Parathyroid adenoma (tissue), 2 donors: ENCODE measurements at regions not wholly inside any gene's neighbourhood (a gene's known extent, or its start where the extent isn't known, plus 50 kb on each side); places are given as distances from the start of the nearest gene placed in this dataset.

Source experiments
- H2AFZ ChIP-seq: fragments of 300-600 bp; sonication (generic); one replicate; pipeline ENCODE4 v1.7.0; 2017; ENCODE audit warnings: antibody characterized with exemption, mild to moderate bottlenecking
- H3K27ac ChIP-seq: fragments of 300-600 bp; sonication (generic); one replicate; pipeline ENCODE4 v1.7.0; 2017
- H3K27me3 ChIP-seq: fragments of 300-600 bp; sonication (generic); one replicate; pipeline ENCODE4 v1.7.0; 2017; ENCODE audit warnings: low read length; ENCODE audit not compliant: control insufficient read depth, insufficient read depth
- H3K36me3 ChIP-seq: fragments of 300-600 bp; sonication (generic); one replicate; pipeline ENCODE4 v1.7.0; 2017; ENCODE audit warnings: low read length; ENCODE audit not compliant: control insufficient read depth, insufficient read depth
- H3K4me1 ChIP-seq: fragments of 300-600 bp; sonication (generic); one replicate; pipeline ENCODE4 v1.7.0; 2017; ENCODE audit warnings: control low read depth
- H3K4me2 ChIP-seq: fragments of 300-600 bp; sonication (generic); one replicate; pipeline ENCODE4 v1.7.0; 2017; ENCODE audit warnings: low read length
- H3K4me3 ChIP-seq: fragments of 300-600 bp; sonication (generic); one replicate; pipeline ENCODE4 v1.7.0; 2017; ENCODE audit warnings: low read depth, low read length
- H3K79me2 ChIP-seq: fragments of 300-600 bp; sonication (generic); one replicate; pipeline ENCODE4 v1.7.0; 2017; ENCODE audit warnings: control low read depth
- H3K9ac ChIP-seq: fragments of 300-600 bp; sonication (generic); one replicate; pipeline ENCODE4 v1.7.0; 2017; ENCODE audit warnings: mild to moderate bottlenecking
- H3K9me3 ChIP-seq: fragments of 300-600 bp; sonication (generic); one replicate; pipeline ENCODE4 v1.7.0; 2017; ENCODE audit warnings: low read length; ENCODE audit not compliant: control insufficient read depth
- TF ChIP-seq, protein P1 (sequence below): fragments of 300-600 bp; sonication (generic); IDR thresholded peaks from one replicate; pipeline ENCODE4 v1.7.0; 2017; ENCODE audit warnings: antibody characterized with exemption, mild to moderate bottlenecking
- donor health status: primary hyperparathyroidism.

DNA sequence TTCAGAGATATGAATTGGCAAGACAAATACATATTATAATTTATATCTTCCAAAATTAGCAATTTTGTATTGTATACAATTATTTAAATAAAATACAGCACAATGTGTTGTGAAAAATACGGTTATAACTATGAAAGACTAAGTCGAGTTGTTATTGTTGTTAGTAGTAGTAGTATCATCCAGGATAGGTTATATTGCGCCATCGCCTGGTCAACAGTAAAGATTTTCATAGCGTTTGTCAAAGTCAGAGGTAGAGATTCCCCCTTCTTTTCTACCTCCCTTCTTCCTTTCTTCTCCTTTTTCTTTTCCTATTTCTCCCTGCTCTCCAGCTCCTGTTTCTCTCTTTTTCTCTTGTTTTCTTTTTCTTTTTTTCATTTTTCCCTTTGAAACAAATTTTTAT is 499.1 kb upstream of the EPHA5 start:
- Histone ChIP-seq H3K4me1 (no peaks in the 10 kb centered on the region), H3K4me3 (no peak overlapping the region), H3K36me3 (no peaks in the 10 kb centered on the region), H3K4me2 (no peak overlapping the region), H3K9me3 (no peaks in the 10 kb centered on the region), H3K27me3 (no peaks in the 10 kb centered on the region), H3K9ac (no peak overlapping the region), H3K27ac (no peak overlapping the region), H2AFZ (no peak overlapping the region), H3K79me2 (no peaks in the 10 kb centered on the region)
- TF ChIP-seq, protein P1, sequence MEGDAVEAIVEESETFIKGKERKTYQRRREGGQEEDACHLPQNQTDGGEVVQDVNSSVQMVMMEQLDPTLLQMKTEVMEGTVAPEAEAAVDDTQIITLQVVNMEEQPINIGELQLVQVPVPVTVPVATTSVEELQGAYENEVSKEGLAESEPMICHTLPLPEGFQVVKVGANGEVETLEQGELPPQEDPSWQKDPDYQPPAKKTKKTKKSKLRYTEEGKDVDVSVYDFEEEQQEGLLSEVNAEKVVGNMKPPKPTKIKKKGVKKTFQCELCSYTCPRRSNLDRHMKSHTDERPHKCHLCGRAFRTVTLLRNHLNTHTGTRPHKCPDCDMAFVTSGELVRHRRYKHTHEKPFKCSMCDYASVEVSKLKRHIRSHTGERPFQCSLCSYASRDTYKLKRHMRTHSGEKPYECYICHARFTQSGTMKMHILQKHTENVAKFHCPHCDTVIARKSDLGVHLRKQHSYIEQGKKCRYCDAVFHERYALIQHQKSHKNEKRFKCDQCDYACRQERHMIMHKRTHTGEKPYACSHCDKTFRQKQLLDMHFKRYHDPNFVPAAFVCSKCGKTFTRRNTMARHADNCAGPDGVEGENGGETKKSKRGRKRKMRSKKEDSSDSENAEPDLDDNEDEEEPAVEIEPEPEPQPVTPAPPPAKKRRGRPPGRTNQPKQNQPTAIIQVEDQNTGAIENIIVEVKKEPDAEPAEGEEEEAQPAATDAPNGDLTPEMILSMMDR: no peak

GRCh38 chr4:66164869-66165268 is 494.6 kb upstream of the EPHA5 start:
- Histone ChIP-seq H3K4me1 (no peaks in the 10 kb centered on the region), H3K9ac (no peak overlapping the region), H3K4me3 (no peak overlapping the region), H3K27ac (no peak overlapping the region), H2AFZ (no peak overlapping the region), H3K9me3 (no peaks in the 10 kb centered on the region), H3K4me2 (no peak overlapping the region), H3K79me2 (no peaks in the 10 kb centered on the region), H3K36me3 (no peaks in the 10 kb centered on the region), H3K27me3 (no peaks in the 10 kb centered on the region)
- TF ChIP-seq, protein P1: no peak

- no peaks in the 10 kb centered on the region for H3K36me3 ChIP-seq
- H3K4me3 ChIP-seq: no peak overlapping the region
- TF ChIP-seq, protein P1: no peak
- no peaks in the 10 kb centered on the region for H3K4me1 ChIP-seq
- H3K27me3 ChIP-seq: no peaks in the 10 kb centered on the region
- no peak overlapping the region for H3K4me2 ChIP-seq
- no peaks in the 10 kb centered on the region for H3K79me2 ChIP-seq
- H3K27ac ChIP-seq: no peak overlapping the region
- H2AFZ ChIP-seq: no peak overlapping the region
- H3K9ac ChIP-seq: no peak overlapping the region
- no peaks in the 10 kb centered on the region for H3K9me3 ChIP-seq
These were observed 490.3 kb upstream of the EPHA5 start for GRCh38 chr4:66160606-66161005.

DNA sequence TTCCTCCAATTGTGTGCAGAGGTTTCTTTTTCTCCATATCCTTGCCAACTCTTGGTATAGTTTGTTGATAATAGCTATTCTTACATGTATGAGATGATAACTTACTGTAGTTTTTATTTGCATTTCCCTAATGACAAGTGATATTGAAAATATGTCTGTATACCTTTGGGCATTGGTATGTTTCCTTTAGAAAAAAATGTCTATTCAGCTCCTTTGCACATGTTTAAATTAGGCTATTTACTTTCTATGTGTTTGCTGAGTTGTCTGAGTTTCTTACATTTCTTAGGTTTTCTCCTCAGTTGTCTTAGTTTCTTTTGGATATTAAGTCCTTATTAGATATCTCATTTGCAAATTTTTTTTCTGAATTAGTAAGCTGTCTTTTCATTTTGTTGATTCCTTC is 487.3 kb upstream of the EPHA5 start:
- TF ChIP-seq, protein P1: no peak
- no peak overlapping the region for H2AFZ ChIP-seq
- no peak overlapping the region for H3K4me3 ChIP-seq
- no peaks in the 10 kb centered on the region for H3K36me3 ChIP-seq
- H3K4me2 ChIP-seq: no peak overlapping the region
- H3K79me2 ChIP-seq: no peaks in the 10 kb centered on the region
- H3K27me3 ChIP-seq: no peaks in the 10 kb centered on the region
- no peaks in the 10 kb centered on the region for H3K9me3 ChIP-seq
- no peak overlapping the region for H3K9ac ChIP-seq
- no peak overlapping the region for H3K27ac ChIP-seq
- H3K4me1 ChIP-seq: no peaks in the 10 kb centered on the region

DNA sequence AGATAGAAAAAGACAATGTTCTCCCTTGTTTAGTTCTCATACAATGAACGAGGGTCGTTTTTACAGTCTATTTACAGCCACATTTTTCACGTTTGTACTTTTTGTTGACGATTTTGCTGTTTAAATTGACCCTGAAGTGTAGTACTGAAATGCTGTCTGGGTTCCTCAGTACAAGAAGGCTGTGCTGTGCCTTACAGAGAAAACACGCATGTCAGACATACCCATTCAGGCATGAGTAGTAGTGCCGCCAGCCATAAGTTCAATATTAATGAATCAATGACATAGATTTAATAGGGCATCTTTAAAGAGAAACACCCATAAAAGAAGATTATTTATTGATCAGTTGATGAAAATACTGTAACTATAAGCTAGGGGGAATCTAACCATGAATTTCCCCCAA is 459.8 kb upstream of the EPHA5 start:
- Histone ChIP-seq H3K9ac (no peak overlapping the region), H3K79me2 (no peaks in the 10 kb centered on the region), H3K27me3 (no peaks in the 10 kb centered on the region), H3K27ac (no peak overlapping the region), H3K4me3 (no peak overlapping the region), H3K9me3 (no peaks in the 10 kb centered on the region), H3K36me3 (no peaks in the 10 kb centered on the region), H3K4me2 (no peak overlapping the region), H3K4me1 (no peaks in the 10 kb centered on the region), H2AFZ (no peak overlapping the region)
- TF ChIP-seq, protein P1: no peak
